Astrocyte (in vitro differentiated cells and primary cell): ENCODE measurements at regions not wholly inside any gene's neighbourhood (a gene's known extent, or its start where the extent isn't known, plus 50 kb on each side); places are given as distances from the start of the nearest gene placed in this dataset.
"Not testable (repeated sequence)": the region's sequence is repeated elsewhere in the genome, so short reads cannot be mapped to it uniquely, and the experiment has no call there.

Experiments
- CTCF ChIP-seq: IDR thresholded peaks from 2 replicates; pipeline ENCODE4 v1.5.1; 2011; ENCODE audit warnings: low read depth, mild to moderate bottlenecking, inconsistent platforms, low read length, moderate library complexity; ENCODE audit not compliant: insufficient read depth
- EZH2 ChIP-seq: IDR thresholded peaks from 2 replicates; pipeline ENCODE4 v1.6.1; 2012; ENCODE audit warnings: mild to moderate bottlenecking, low read length, inconsistent platforms; ENCODE audit not compliant: insufficient read depth

DNA sequence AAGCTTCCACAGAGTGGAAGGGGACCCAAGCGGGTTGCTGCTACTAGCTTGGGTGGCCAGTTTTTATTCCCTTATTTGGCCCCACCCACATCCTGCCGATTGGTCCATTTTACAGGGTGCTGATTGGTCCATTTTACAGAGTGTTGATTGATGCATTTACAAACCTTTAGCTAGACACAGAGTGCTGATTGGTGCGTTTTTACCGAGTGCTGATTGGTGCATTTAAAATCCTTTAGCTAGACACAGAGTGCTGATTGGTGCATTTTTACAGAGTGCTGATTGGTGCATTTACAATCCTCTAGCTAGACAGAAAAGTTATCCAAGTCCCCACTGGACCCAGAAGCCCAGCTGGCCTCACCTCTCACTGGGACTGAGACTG, 187.0 kb upstream of the KCNMB2 start:
- TF ChIP-seq CTCF, EZH2: not testable (repeated sequence)
